K562 (cell line): ENCODE measurements at regions not wholly inside any gene's neighbourhood (a gene's known extent, or its start where the extent isn't known, plus 50 kb on each side); places are given as distances from the start of the nearest gene placed in this dataset.
"Not testable (repeated sequence)": the region's sequence is repeated elsewhere in the genome, so short reads cannot be mapped to it uniquely, and the experiment has no call there.

Experiments
- ATAC-seq: fragments of 200-7000 bp; cut with Tn5 transposase; 3 replicates; pipeline ENCODE4 v1.9.1; 2020; ENCODE audit warnings: moderate library complexity
- BruUV-seq: library from RNA; stranded (reverse); fragments of 400-500 nt; replicated peaks from 2 replicates; lab custom pipeline; 2021; lab: Mats Ljungman, UMichigan
- CTCF ChIA-PET: fragments of 300-600 bp; formaldehyde crosslinking; extraction: SDS; loops from one replicate; lab custom pipeline; 2021; ENCODE audit warnings: low intra/inter-chr PET ratio; lab: Yijun Ruan, JAX
- POLR2A ChIA-PET: fragments of 300-600, 350-650 bp; sonication (Branson Sonifier 250); formaldehyde crosslinking; extraction: SDS; loops from one replicate; lab custom pipeline; 2021; ENCODE audit warnings: antibody characterized with exemption, inconsistent platforms; lab: Yijun Ruan, JAX
- DNase-seq, 4 experiments: peaks; one replicate each; pipeline versions ENCODE4 v3.0.0 to v3.0.0-alpha.2; 2011 to 2018; ENCODE audit warnings: low spot score in 3 of 4, mixed read lengths in 3 of 4; ENCODE audit errors: extremely low read depth in 1 of 4
- FAIRE-seq: peaks from 2 replicates; lab custom pipeline; 2011; peaks lifted over from hg19 to GRCh38; lab: Jason Lieb, UNC
- H2AFZ ChIP-seq: 2 replicates; pipeline ENCODE4 v1.6.0; 2011; ENCODE audit warnings: low read depth, low read length, control low read depth, inconsistent platforms
- H3K27ac ChIP-seq: fragments of 200-600 bp; 3 replicates; pipeline ENCODE4 v1.8.0; 2011; ENCODE audit warnings: low read depth, mild to moderate bottlenecking, control low read depth, inconsistent platforms, low read length, moderate library complexity, mixed read lengths; ENCODE audit errors: extremely low read depth
- H3K27me3 ChIP-seq, 2 experiments: fragments of 300-600 bp in 1 of 2; 2 replicates in 1 of 2; 3 replicates in 1 of 2; pipeline versions ENCODE4 v1.6.0 to v1.8.0; 2011; ENCODE audit warnings: inconsistent platforms in 2 of 2, low read length in 2 of 2, mild to moderate bottlenecking in 1 of 2, mixed read lengths in 1 of 2, moderate library complexity in 1 of 2; ENCODE audit not compliant: control insufficient read depth in 2 of 2, insufficient read depth in 2 of 2
- H3K36me3 ChIP-seq: fragments of 300-600 bp; 3 replicates; pipeline ENCODE4 v1.8.0; 2011; ENCODE audit warnings: mild to moderate bottlenecking, low read length, inconsistent platforms; ENCODE audit not compliant: control insufficient read depth, insufficient read depth
- H3K4me1 ChIP-seq, 2 experiments: fragments of 200-600 bp in 1 of 2; replicated peaks in 1 of 2; 2 replicates in 1 of 2; 3 replicates in 1 of 2; pipeline versions ENCODE4 v1.5.1 to v1.8.0; 2011; ENCODE audit warnings: inconsistent platforms in 2 of 2, low read length in 2 of 2, mild to moderate bottlenecking in 1 of 2, mixed read lengths in 1 of 2, moderate library complexity in 1 of 2; ENCODE audit not compliant: control insufficient read depth in 2 of 2, insufficient read depth in 2 of 2
- H3K4me2 ChIP-seq: 2 replicates; pipeline ENCODE4 v1.6.1; 2011; ENCODE audit warnings: low read length, control low read depth, inconsistent platforms, mixed read lengths; ENCODE audit not compliant: insufficient read depth
- H3K4me3 ChIP-seq: fragments of 200-600 bp; sonication (generic), shearing (Covaris generic); 2 replicates; pipeline ENCODE4 v1.5.1; 2016; ENCODE audit warnings: control low read depth, inconsistent platforms
- H3K79me2 ChIP-seq: fragments of 200-600 bp; 3 replicates; pipeline ENCODE4 v1.8.0; 2011; ENCODE audit warnings: low read length, inconsistent platforms; ENCODE audit not compliant: control insufficient read depth, insufficient read depth
- H3K9ac ChIP-seq, 2 experiments: 2 replicates each; pipeline versions ENCODE4 v1.6.0 to v1.6.1; 2011; ENCODE audit warnings: low read depth in 2 of 2, low read length in 2 of 2, control low read depth in 1 of 2, inconsistent platforms in 1 of 2, mild to moderate bottlenecking in 1 of 2, mixed read lengths in 1 of 2; ENCODE audit not compliant: insufficient read depth in 1 of 2
- H3K9me1 ChIP-seq: one replicate; pipeline ENCODE4 v1.6.0; 2011; ENCODE audit warnings: inconsistent platforms, mild to moderate bottlenecking, low read length, moderate library complexity; ENCODE audit not compliant: control insufficient read depth, insufficient read depth
- H3K9me3 ChIP-seq: replicated peaks from 2 replicates; pipeline ENCODE4 v1.5.1; 2011; ENCODE audit warnings: low read depth, low read length, inconsistent platforms; ENCODE audit not compliant: control insufficient read depth, insufficient read depth
- H4K20me1 ChIP-seq: replicated peaks from 2 replicates; pipeline ENCODE4 v1.6.1; 2011; ENCODE audit warnings: low read length, inconsistent platforms, mixed read lengths; ENCODE audit not compliant: control insufficient read depth, insufficient read depth
- AFF1 ChIP-seq, 2 experiments: fragments of 450-650 bp; IDR thresholded peaks; 2 replicates each; pipeline ENCODE4 v1.6.1; 2018; ENCODE audit warnings: mild to moderate bottlenecking in 2 of 2, low read depth in 1 of 2; ENCODE audit not compliant: partially characterized antibody in 2 of 2
- ATF2 ChIP-seq: sonication (generic); formaldehyde crosslinking; IDR thresholded peaks from 2 replicates; pipeline ENCODE4 v1.8.1; 2022; ENCODE audit warnings: missing genetic modification reagents
- ELK3 ChIP-seq: fragments of 450-650 bp; formaldehyde crosslinking; IDR thresholded peaks from 2 replicates; pipeline ENCODE4 v1.4.0; 2020; ENCODE audit warnings: mild to moderate bottlenecking
- HINFP ChIP-seq: fragments of 450-650 bp; conservative IDR thresholded peaks from 2 replicates; pipeline ENCODE4 v1.6.1; 2016; ENCODE audit warnings: missing genetic modification characterization, low read depth, mild to moderate bottlenecking, control low read depth, missing compliant biosample characterization
- PRMT5 ChIP-seq: sonication (generic); formaldehyde crosslinking; IDR thresholded peaks from 2 replicates; pipeline ENCODE4 v1.5.0; 2020; ENCODE audit warnings: missing genetic modification reagents
- SIN3B ChIP-seq: fragments of 450-650 bp; IDR thresholded peaks from 2 replicates; pipeline ENCODE4 v1.6.1; 2017; ENCODE audit warnings: low read depth, mild to moderate bottlenecking, moderate library complexity
- ZNF282 ChIP-seq: sonication (generic); formaldehyde crosslinking; IDR thresholded peaks from 2 replicates; pipeline ENCODE4 v1.8.1; 2023; ENCODE audit warnings: missing genetic modification reagents
- WGBS: fragments of 100-300 bp; shearing (Covaris generic); methylation state at CpG from one replicate; pipeline ENCODE4 v1.1.6; 2016; ENCODE audit warnings: low coverage, mixed read lengths; ENCODE audit not compliant: insufficient coverage; ENCODE audit errors: missing lambda C conversion rate; 5-methylcytosine and 5-hydroxymethylcytosine counted together
- in situ Hi-C: fragments of 300-500 bp; cut with MboI; formaldehyde crosslinking; loops from 4 replicates; pipeline ENCODE4 v1.15.0; 2018; ENCODE audit warnings: inconsistent platforms, mixed read lengths
- intact Hi-C: fragments of 100-400 bp; cut with micrococcal nuclease; formaldehyde crosslinking; loops from 2 replicates; pipeline ENCODE4 v1.14.2; 2022

GRCh38 chr10:64924306-64924705, 1403.1 kb downstream of the REEP3 start:
- H3K4me3 ChIP-seq, H3K27ac ChIP-seq, H3K79me2 ChIP-seq, H3K27me3 ChIP-seq, H3K9ac ChIP-seq, POLR2A ChIA-PET, H3K9me1 ChIP-seq, BruUV-seq, DNase-seq, H3K4me1 ChIP-seq, CTCF ChIA-PET, H3K4me2 ChIP-seq, H4K20me1 ChIP-seq, in situ Hi-C loops, H2AFZ ChIP-seq, H3K9me3 ChIP-seq, H3K36me3 ChIP-seq, FAIRE-seq, ATAC-seq, intact Hi-C loops: not testable (repeated sequence)
- WGBS, result 5% methylated on average over 21 of the region's 21 CpGs

- POLR2A ChIA-PET, result no interaction called here
- ATAC-seq (no peak), DNase-seq (no peak), FAIRE-seq (no peak)
- no TSS peak for BruUV-seq
- Histone ChIP-seq H3K4me3 (no peak overlapping the region), H3K36me3 (no peaks in the 10 kb centered on the region), H3K79me2 (no peaks in the 10 kb centered on the region), H4K20me1 (no peaks in the 10 kb centered on the region), H3K4me2 (no peak overlapping the region), H3K27ac (no peak overlapping the region), H3K27me3 (no peaks in the 10 kb centered on the region), H3K9me1 (no peaks in the 10 kb centered on the region), H3K4me1 (no peaks in the 10 kb centered on the region), H3K9me3 (no peaks in the 10 kb centered on the region; the same call in 1 of the 2 replicates), H3K9ac (no peak overlapping the region), H2AFZ (no peak overlapping the region)
- intact Hi-C loops, result no loop called here
- in situ Hi-C loops, result no loop called here
- WGBS, result 9% methylated on average over 2 of the region's 2 CpGs
- CTCF ChIA-PET, result no interaction called here
- TF ChIP-seq ZNF282 (CRISPR knock-in tag) (no peak), HINFP (tag) (no peak), PRMT5 (no peak), ELK3 (CRISPR knock-in tag) (no peak), ATF2 (CRISPR knock-in tag) (no peak), AFF1 (IDR thresholded peaks at IDR 0.05; ENCODE audit: low read depth in 1 of 2, partially characterized antibody in 2 of 2) (no peak), SIN3B (no peak)
These were observed 1430.8 kb downstream of the REEP3 start for GRCh38 chr10:64952042-64952441.
